ENCODE measurements at regions not wholly inside any gene's neighbourhood (a gene's known extent, or its start where the extent isn't known, plus 50 kb on each side); places are given as distances from the start of the nearest gene placed in this dataset.

GRCh38 chr5:86374611-86375010, 243.1 kb upstream of the COX7C start:
- TF ChIP-seq CTCF (IDR thresholded peaks at IDR 0.05; ENCODE audit: poor library complexity, severe bottlenecking) = no peak
- no peak for TF ChIP-seq TAF1 (IDR thresholded peaks at IDR 0.05; ENCODE audit: low read depth)
- TF ChIP-seq EZH2 (IDR thresholded peaks at IDR 0.05; ENCODE audit: borderline replicate concordance, insufficient read depth, low read length, poor library complexity, severe bottlenecking) = no peak
- TF ChIP-seq POLR2AphosphoS5 (IDR thresholded peaks at IDR 0.05) = no peak
- no peak for TF ChIP-seq EP300 (conservative IDR thresholded peaks at IDR 0.05; ENCODE audit: poor library complexity, severe bottlenecking)
- TF ChIP-seq RAD21 (conservative IDR thresholded peaks at IDR 0.05) = no peak
- no peak for TF ChIP-seq REST (IDR thresholded peaks at IDR 0.05; ENCODE audit: borderline replicate concordance)
- TF ChIP-seq MXI1 (conservative IDR thresholded peaks at IDR 0.05; ENCODE audit: poor library complexity, severe bottlenecking) = no peak

All from neural cell (in vitro differentiated cells).